ENCODE measurements at regions not wholly inside any gene's neighbourhood (a gene's known extent, or its start where the extent isn't known, plus 50 kb on each side); places are given as distances from the start of the nearest gene placed in this dataset.

DNA sequence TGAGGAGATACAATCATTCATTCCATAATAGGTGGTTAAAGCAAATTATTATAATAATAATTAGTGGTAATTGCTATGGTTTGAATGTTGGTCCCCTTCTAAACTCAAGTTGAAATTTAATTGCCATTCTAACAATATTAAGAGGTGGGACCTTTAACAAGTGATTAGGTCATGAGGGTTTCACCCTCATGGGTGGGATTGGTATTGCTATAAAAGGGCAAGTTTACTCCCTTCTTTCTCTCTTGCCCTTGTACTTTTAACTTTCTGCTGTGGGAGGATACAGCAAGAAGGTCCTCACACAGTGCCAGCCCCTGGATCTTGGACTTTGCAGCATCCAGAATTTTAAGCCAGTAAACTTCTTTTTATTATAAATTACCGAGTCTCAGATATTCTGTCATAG lies 101.9 kb upstream of the PARP8 start:
- H3K27ac ChIP-seq: no peak overlapping the region
- no peak overlapping the region for H3K4me3 ChIP-seq
- ChIA-PET POLR2A (no interaction called here), CTCF (no interaction called here)
- H3K9me3 ChIP-seq: no peaks in the 10 kb centered on the region
- TF ChIP-seq CHD2 (IDR thresholded peaks at IDR 0.05; ENCODE audit: low read length, partially characterized antibody) (no peak), KDM1A (IDR thresholded peaks at IDR 0.05; ENCODE audit: low read depth) (no peak), REST (IDR thresholded peaks at IDR 0.05) (no peak), ESRRA (IDR thresholded peaks at IDR 0.05; ENCODE audit: borderline replicate concordance, low read length) (no peak), SMC3 (IDR thresholded peaks at IDR 0.05) (no peak), RCOR1 (IDR thresholded peaks at IDR 0.05; ENCODE audit: low read depth, low read length) (no peak), BHLHE40 (IDR thresholded peaks at IDR 0.05; ENCODE audit: low read depth, low read length) (no peak), ZC3H11A (IDR thresholded peaks at IDR 0.05) (no peak), CEBPB (IDR thresholded peaks at IDR 0.05) (no peak), EHF (CRISPR knock-in tag; IDR thresholded peaks at IDR 0.05) (no peak), SREBF2 (IDR thresholded peaks at IDR 0.05) (no peak), EP300 (IDR thresholded peaks at IDR 0.05) (no peak)
- TF ChIP-seq, protein P1, sequence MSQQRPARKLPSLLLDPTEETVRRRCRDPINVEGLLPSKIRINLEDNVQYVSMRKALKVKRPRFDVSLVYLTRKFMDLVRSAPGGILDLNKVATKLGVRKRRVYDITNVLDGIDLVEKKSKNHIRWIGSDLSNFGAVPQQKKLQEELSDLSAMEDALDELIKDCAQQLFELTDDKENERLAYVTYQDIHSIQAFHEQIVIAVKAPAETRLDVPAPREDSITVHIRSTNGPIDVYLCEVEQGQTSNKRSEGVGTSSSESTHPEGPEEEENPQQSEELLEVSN (IDR thresholded peaks at IDR 0.05; ENCODE audit: borderline replicate concordance, low read depth): no peak
- ATAC-seq (no peak), DNase-seq (ENCODE audit: low read depth in 1 of 2, low spot score in 1 of 2) (no peak), FAIRE-seq (no peak)
- H3K4me2 ChIP-seq: no peak overlapping the region
- H3K4me1 ChIP-seq: no peaks in the 10 kb centered on the region
- WGBS (ENCODE audit: missing lambda C conversion rate): 0% methylated on average over 1 of the region's 1 CpG

- Histone ChIP-seq H3K4me3 (no peak overlapping the region), H3K4me1 (no peaks in the 10 kb centered on the region), H3K27ac (no peak overlapping the region), H3K4me2 (no peak overlapping the region), H3K9me3 (no peaks in the 10 kb centered on the region)
- no peak for ATAC-seq
- no peak for FAIRE-seq
- POLR2A ChIA-PET: no interaction called here
- WGBS (ENCODE audit: missing lambda C conversion rate): 9% methylated on average over 3 of the region's 3 CpGs
- TF ChIP-seq NFE2L2 (conservative IDR thresholded peaks at IDR 0.05; ENCODE audit: low read length): no peak
- TF ChIP-seq, protein P2, sequence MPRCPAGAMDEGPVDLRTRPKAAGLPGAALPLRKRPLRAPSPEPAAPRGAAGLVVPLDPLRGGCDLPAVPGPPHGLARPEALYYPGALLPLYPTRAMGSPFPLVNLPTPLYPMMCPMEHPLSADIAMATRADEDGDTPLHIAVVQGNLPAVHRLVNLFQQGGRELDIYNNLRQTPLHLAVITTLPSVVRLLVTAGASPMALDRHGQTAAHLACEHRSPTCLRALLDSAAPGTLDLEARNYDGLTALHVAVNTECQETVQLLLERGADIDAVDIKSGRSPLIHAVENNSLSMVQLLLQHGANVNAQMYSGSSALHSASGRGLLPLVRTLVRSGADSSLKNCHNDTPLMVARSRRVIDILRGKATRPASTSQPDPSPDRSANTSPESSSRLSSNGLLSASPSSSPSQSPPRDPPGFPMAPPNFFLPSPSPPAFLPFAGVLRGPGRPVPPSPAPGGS (IDR thresholded peaks at IDR 0.05): no peak
- no peak for TF ChIP-seq HDAC2 (IDR thresholded peaks at IDR 0.05)
- no peak for TF ChIP-seq ESRRA (IDR thresholded peaks at IDR 0.05; ENCODE audit: borderline replicate concordance, low read length)
- no peak for TF ChIP-seq MYC (IDR thresholded peaks at IDR 0.05; ENCODE audit: borderline replicate concordance, low read length)
- no peak for TF ChIP-seq NPAS2 (CRISPR knock-in tag; IDR thresholded peaks at IDR 0.05; ENCODE audit: borderline replicate concordance)
- no peak for TF ChIP-seq SREBF2 (IDR thresholded peaks at IDR 0.05)
- TF ChIP-seq BHLHE40 (IDR thresholded peaks at IDR 0.05; ENCODE audit: low read depth, low read length): no peak
- TF ChIP-seq ZNF302 (CRISPR knock-in tag; IDR thresholded peaks at IDR 0.05): no peak
- DNase-seq (ENCODE audit: low read depth in 1 of 2, low spot score in 1 of 2): no peak
- CTCF ChIA-PET: no interaction called here
Measured at GRCh38 chr5:50574121-50574520, 92.3 kb upstream of the PARP8 start.

GRCh38 chr5:50575740-50576139 lies 90.7 kb upstream of the PARP8 start:
- DNase-seq (ENCODE audit: low read depth in 1 of 2, low spot score in 1 of 2) (no peak), FAIRE-seq (no peak), ATAC-seq (no peak)
- no peaks in the 10 kb centered on the region for H3K9me3 ChIP-seq
- H3K4me3 ChIP-seq: no peak overlapping the region
- POLR2A ChIA-PET: no interaction called here
- CTCF ChIA-PET: interaction anchor here (0.8 kb wide), 1 partner anchor 14 kb away, joined by 3 read pairs; no protein-coding TSS in a partner anchor
- H3K4me1 ChIP-seq: no peaks in the 10 kb centered on the region
- no peak overlapping the region for H3K27ac ChIP-seq
- H3K4me2 ChIP-seq: no peak overlapping the region
- WGBS (ENCODE audit: missing lambda C conversion rate): 15% methylated on average over 3 of the region's 3 CpGs
- TF ChIP-seq, protein P3, sequence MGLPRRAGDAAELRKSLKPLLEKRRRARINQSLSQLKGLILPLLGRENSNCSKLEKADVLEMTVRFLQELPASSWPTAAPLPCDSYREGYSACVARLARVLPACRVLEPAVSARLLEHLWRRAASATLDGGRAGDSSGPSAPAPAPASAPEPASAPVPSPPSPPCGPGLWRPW (IDR thresholded peaks at IDR 0.05): no peak
- TF ChIP-seq, protein P4, sequence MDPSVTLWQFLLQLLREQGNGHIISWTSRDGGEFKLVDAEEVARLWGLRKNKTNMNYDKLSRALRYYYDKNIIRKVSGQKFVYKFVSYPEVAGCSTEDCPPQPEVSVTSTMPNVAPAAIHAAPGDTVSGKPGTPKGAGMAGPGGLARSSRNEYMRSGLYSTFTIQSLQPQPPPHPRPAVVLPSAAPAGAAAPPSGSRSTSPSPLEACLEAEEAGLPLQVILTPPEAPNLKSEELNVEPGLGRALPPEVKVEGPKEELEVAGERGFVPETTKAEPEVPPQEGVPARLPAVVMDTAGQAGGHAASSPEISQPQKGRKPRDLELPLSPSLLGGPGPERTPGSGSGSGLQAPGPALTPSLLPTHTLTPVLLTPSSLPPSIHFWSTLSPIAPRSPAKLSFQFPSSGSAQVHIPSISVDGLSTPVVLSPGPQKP (IDR thresholded peaks at IDR 0.05; ENCODE audit: low read depth, low read length): no peak
- TF ChIP-seq EHF (CRISPR knock-in tag; IDR thresholded peaks at IDR 0.05) (no peak), MAFK (IDR thresholded peaks at IDR 0.05; ENCODE audit: partially characterized antibody) (no peak), CBX8 (IDR thresholded peaks at IDR 0.05) (no peak), NR3C1 (IDR thresholded peaks at IDR 0.05) (no peak), SREBF2 (IDR thresholded peaks at IDR 0.05) (no peak), FOSB (CRISPR knock-in tag; IDR thresholded peaks at IDR 0.05) (no peak), RARB (CRISPR knock-in tag; IDR thresholded peaks at IDR 0.05) (no peak), HEYL (CRISPR knock-in tag; IDR thresholded peaks at IDR 0.05) (no peak), RFX5 (IDR thresholded peaks at IDR 0.05) (no peak)
- TF ChIP-seq, protein P2 (IDR thresholded peaks at IDR 0.05): no peak
